NT2/D1 (cell line): ENCODE measurements at regions not wholly inside any gene's neighbourhood (a gene's known extent, or its start where the extent isn't known, plus 50 kb on each side); places are given as distances from the start of the nearest gene placed in this dataset.

Experiments
- DNase-seq: peaks from one replicate; pipeline ENCODE4 v3.0.0-alpha.2; 2011; ENCODE audit warnings: low read depth, low spot score
- H3K27me3 ChIP-seq: 2 replicates; pipeline ENCODE4 v1.6.0; 2011; ENCODE audit warnings: mild to moderate bottlenecking; ENCODE audit not compliant: insufficient read length, insufficient read depth
- H3K36me3 ChIP-seq: 2 replicates; pipeline ENCODE4 v1.6.1; 2011; ENCODE audit warnings: mild to moderate bottlenecking, low read length, mixed read lengths; ENCODE audit not compliant: insufficient read depth, insufficient read length
- H3K4me1 ChIP-seq: 2 replicates; pipeline ENCODE4 v1.5.1; 2011; ENCODE audit not compliant: insufficient read depth, insufficient read length
- H3K4me3 ChIP-seq: 2 replicates; pipeline ENCODE4 v1.5.1; 2011; ENCODE audit warnings: low read depth; ENCODE audit not compliant: insufficient read length
- H3K9ac ChIP-seq: 2 replicates; pipeline ENCODE4 v1.6.0; 2011; ENCODE audit warnings: low read depth; ENCODE audit not compliant: insufficient read length
- H3K9me3 ChIP-seq: 2 replicates; pipeline ENCODE4 v1.5.1; 2011; ENCODE audit warnings: mild to moderate bottlenecking, low read length; ENCODE audit not compliant: insufficient read depth
- SUZ12 ChIP-seq: IDR thresholded peaks from 2 replicates; pipeline ENCODE4 v1.6.1; 2011; ENCODE audit not compliant: insufficient read length, insufficient read depth; ENCODE audit errors: extremely low read depth
- YY1 ChIP-seq: IDR thresholded peaks from 2 replicates; pipeline ENCODE4 v1.6.1; 2011; ENCODE audit not compliant: insufficient read length, insufficient read depth
- ZNF274 ChIP-seq: IDR thresholded peaks from 2 replicates; pipeline ENCODE4 v1.6.1; 2011; ENCODE audit warnings: mild to moderate bottlenecking, low read depth, low read length

- no peak overlapping the region for H3K4me3 ChIP-seq
- no peaks in the 10 kb centered on the region for H3K36me3 ChIP-seq
- no peaks in the 10 kb centered on the region for H3K9me3 ChIP-seq
- DNase-seq = no peak
- no peaks in the 10 kb centered on the region for H3K27me3 ChIP-seq
- TF ChIP-seq YY1 = no peak
- no peak for TF ChIP-seq SUZ12
- TF ChIP-seq ZNF274 = no peak
- H3K4me1 ChIP-seq = no peaks in the 10 kb centered on the region
- no peak overlapping the region for H3K9ac ChIP-seq
These were observed 363.8 kb downstream of the PMP22 start for GRCh38 chr17:14901376-14901775.

GRCh38 chr17:14886200-14886739, 378.9 kb downstream of the PMP22 start:
- H3K9ac ChIP-seq = no peak overlapping the region
- no peaks in the 10 kb centered on the region for H3K27me3 ChIP-seq
- peaks cover 31% of the 10 kb centered on the region for H3K9me3 ChIP-seq
- H3K36me3 ChIP-seq = no peaks in the 10 kb centered on the region
- DNase-seq = peak; percentile 6
- no peaks in the 10 kb centered on the region for H3K4me1 ChIP-seq
- no peak overlapping the region for H3K4me3 ChIP-seq
- no peak for TF ChIP-seq ZNF274
- no peak for TF ChIP-seq YY1

- TF ChIP-seq YY1 (no peak), SUZ12 (no peak), ZNF274 (no peak)
- H3K36me3 ChIP-seq = no peaks in the 10 kb centered on the region
- H3K9ac ChIP-seq = no peak overlapping the region
- DNase-seq = no peak
- H3K4me1 ChIP-seq = no peaks in the 10 kb centered on the region
- no peaks in the 10 kb centered on the region for H3K27me3 ChIP-seq
- H3K4me3 ChIP-seq = no peak overlapping the region
- peaks cover 22% of the 10 kb centered on the region; the same call in 1 of the 2 replicates for H3K9me3 ChIP-seq
These were observed 383.0 kb downstream of the PMP22 start for GRCh38 chr17:14882131-14882530.

GRCh38 chr17:14875557-14876412, 389.3 kb downstream of the PMP22 start:
- no peaks in the 10 kb centered on the region for H3K36me3 ChIP-seq
- H3K9me3 ChIP-seq = no peaks in the 10 kb centered on the region
- H3K9ac ChIP-seq = no peak overlapping the region
- no peak overlapping the region for H3K4me3 ChIP-seq
- TF ChIP-seq SUZ12 (no peak), ZNF274 (no peak), YY1 (no peak)
- H3K27me3 ChIP-seq = no peaks in the 10 kb centered on the region
- no peaks in the 10 kb centered on the region for H3K4me1 ChIP-seq
- no peak for DNase-seq

GRCh38 chr17:14873996-14874395, 391.1 kb downstream of the PMP22 start:
- DNase-seq = no peak
- no peak for TF ChIP-seq SUZ12
- TF ChIP-seq ZNF274 = no peak
- TF ChIP-seq YY1 = no peak
- no peaks in the 10 kb centered on the region for H3K27me3 ChIP-seq

GRCh38 chr17:14873540-14873939, 391.6 kb downstream of the PMP22 start:
- TF ChIP-seq YY1 (no peak), ZNF274 (no peak), SUZ12 (no peak)
- no peaks in the 10 kb centered on the region for H3K9me3 ChIP-seq
- H3K9ac ChIP-seq = no peak overlapping the region
- H3K4me3 ChIP-seq = no peak overlapping the region
- H3K4me1 ChIP-seq = no peaks in the 10 kb centered on the region
- H3K27me3 ChIP-seq = no peaks in the 10 kb centered on the region
- no peaks in the 10 kb centered on the region for H3K36me3 ChIP-seq
- no peak for DNase-seq

More at GRCh38 chr17:14873996-14874395, 391.1 kb downstream of the PMP22 start:
- no peaks in the 10 kb centered on the region for H3K36me3 ChIP-seq
- H3K9me3 ChIP-seq = no peaks in the 10 kb centered on the region
- no peaks in the 10 kb centered on the region for H3K4me1 ChIP-seq
- no peak overlapping the region for H3K4me3 ChIP-seq
- no peak overlapping the region for H3K9ac ChIP-seq

- Histone ChIP-seq H3K27me3 (no peaks in the 10 kb centered on the region), H3K4me3 (no peak overlapping the region), H3K4me1 (no peaks in the 10 kb centered on the region), H3K36me3 (no peaks in the 10 kb centered on the region), H3K9ac (no peak overlapping the region), H3K9me3 (no peaks in the 10 kb centered on the region)
- TF ChIP-seq ZNF274 (no peak), YY1 (no peak), SUZ12 (no peak)
- no peak for DNase-seq
These were observed 393.2 kb downstream of the PMP22 start for GRCh38 chr17:14871921-14872320.
